ENCODE measurements at regions not wholly inside any gene's neighbourhood (a gene's known extent, or its start where the extent isn't known, plus 50 kb on each side); places are given as distances from the start of the nearest gene placed in this dataset.
A peak's percentile ranks its signal among the peaks of the same experiment; 100 is the strongest.

DNA sequence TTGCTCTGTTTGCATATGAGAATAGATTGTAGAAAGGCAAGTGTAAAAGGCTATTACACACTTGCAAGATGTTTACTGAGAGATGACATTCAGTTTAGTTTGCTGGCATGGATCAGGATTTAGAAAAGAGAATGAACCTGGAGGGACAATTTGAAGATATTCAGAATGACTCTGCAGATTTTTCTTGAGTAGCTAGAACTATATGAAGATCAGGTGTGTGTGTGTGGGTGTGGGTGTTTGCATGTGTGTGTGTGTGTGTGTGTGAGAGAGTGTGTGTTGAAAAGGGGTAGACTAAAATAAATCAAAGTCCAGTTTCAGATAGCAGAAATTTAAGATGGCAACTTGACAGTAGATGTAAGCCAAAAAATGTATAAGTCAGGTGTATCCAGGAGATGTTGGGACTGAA lies 74.0 kb upstream of the ANXA1 start:
- no peaks in the 10 kb centered on the region for H3K27me3 ChIP-seq (ENCODE audit: insufficient read depth, low read depth, severe bottlenecking)
- no peak for TF ChIP-seq CTCF (IDR thresholded peaks at IDR 0.05; ENCODE audit: low read depth, low read length)
- H3K9me3 ChIP-seq (ENCODE audit: severe bottlenecking) = no peaks in the 10 kb centered on the region
- no peak for DNase-seq
- no peaks in the 10 kb centered on the region for H3K36me3 ChIP-seq
- H3K4me3 ChIP-seq (ENCODE audit: low read depth, low read length) = no peak overlapping the region
- no peak overlapping the region for H3K27ac ChIP-seq

GRCh38 chr9:73076970-73077369 lies 74.7 kb upstream of the ANXA1 start:
- Histone ChIP-seq H3K36me3 (no peaks in the 10 kb centered on the region), H3K27me3 (ENCODE audit: insufficient read depth, low read depth, severe bottlenecking) (no peaks in the 10 kb centered on the region), H3K4me3 (ENCODE audit: low read depth, low read length) (no peak overlapping the region), H3K27ac (no peak overlapping the region), H3K9me3 (ENCODE audit: severe bottlenecking) (no peaks in the 10 kb centered on the region)
- no peak for TF ChIP-seq CTCF (IDR thresholded peaks at IDR 0.05; ENCODE audit: low read depth, low read length)
- DNase-seq = no peak

- no peak for TF ChIP-seq CTCF (IDR thresholded peaks at IDR 0.05; ENCODE audit: low read depth, low read length)
- Histone ChIP-seq H3K4me3 (ENCODE audit: low read depth, low read length) (no peak overlapping the region), H3K9me3 (ENCODE audit: severe bottlenecking) (no peaks in the 10 kb centered on the region), H3K27me3 (ENCODE audit: insufficient read depth, low read depth, severe bottlenecking) (no peaks in the 10 kb centered on the region), H3K27ac (no peak overlapping the region), H3K36me3 (no peaks in the 10 kb centered on the region)
- DNase-seq = no peak
These were observed 77.4 kb upstream of the ANXA1 start for GRCh38 chr9:73074176-73074708.

DNA sequence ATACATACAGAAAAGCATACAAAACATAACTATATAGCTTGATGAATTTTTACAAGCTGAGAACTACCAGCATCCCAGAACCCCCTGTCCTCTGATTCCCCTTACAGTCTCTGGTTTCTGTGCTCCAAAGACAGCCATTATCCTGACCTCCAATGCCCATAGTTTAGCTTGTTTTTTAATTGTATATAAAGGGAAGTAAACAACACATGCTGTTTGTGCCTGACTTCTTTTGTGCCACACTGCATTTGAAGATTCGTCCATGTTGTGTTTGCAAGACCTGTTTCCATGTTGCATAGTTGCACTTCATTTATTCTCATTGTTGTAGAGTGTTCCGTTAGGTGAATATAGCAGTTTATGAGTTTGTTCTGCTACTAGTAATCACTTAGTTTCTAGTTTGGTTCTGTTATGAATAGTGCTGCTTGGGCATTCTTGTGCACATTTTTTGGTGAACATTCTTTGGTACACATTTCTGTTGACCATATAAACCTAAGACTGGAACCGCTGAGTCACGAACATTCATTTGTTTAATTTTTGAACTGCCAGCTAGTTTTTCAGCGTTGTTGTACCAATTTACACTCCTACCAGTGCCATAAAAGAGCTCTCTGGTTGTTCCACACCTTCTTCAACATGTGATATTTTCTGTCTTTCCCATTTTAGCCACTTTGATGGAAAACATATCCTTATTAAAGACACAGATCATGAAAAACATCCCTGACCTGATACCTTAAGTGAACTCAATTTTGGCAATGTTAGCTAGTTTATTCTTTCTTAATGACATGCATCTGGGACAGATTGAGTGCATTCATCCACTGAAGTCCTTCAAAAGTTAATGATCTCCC lies 78.1 kb upstream of the ANXA1 start:
- Histone ChIP-seq H3K9me3 (ENCODE audit: severe bottlenecking) (no peaks in the 10 kb centered on the region), H3K36me3 (no peaks in the 10 kb centered on the region), H3K4me3 (ENCODE audit: low read depth, low read length) (no peak overlapping the region), H3K27me3 (ENCODE audit: insufficient read depth, low read depth, severe bottlenecking) (no peaks in the 10 kb centered on the region), H3K27ac (no peak overlapping the region)
- DNase-seq = no peak
- no peak for TF ChIP-seq CTCF (IDR thresholded peaks at IDR 0.05; ENCODE audit: low read depth, low read length)

- no peak overlapping the region for H3K27ac ChIP-seq
- TF ChIP-seq CTCF (IDR thresholded peaks at IDR 0.05; ENCODE audit: low read depth, low read length) = 0 out of 2 replicates have a peak, but pooled peaks have one; percentile 13
- no peak for DNase-seq
- H3K27me3 ChIP-seq (ENCODE audit: insufficient read depth, low read depth, severe bottlenecking) = no peaks in the 10 kb centered on the region
- no peak overlapping the region for H3K4me3 ChIP-seq (ENCODE audit: low read depth, low read length)
- no peaks in the 10 kb centered on the region for H3K9me3 ChIP-seq (ENCODE audit: severe bottlenecking)
- H3K36me3 ChIP-seq = no peaks in the 10 kb centered on the region
These were observed 84.6 kb upstream of the ANXA1 start for GRCh38 chr9:73067074-73067473.
